Skeletal muscle satellite cell (primary cell): ENCODE measurements at regions not wholly inside any gene's neighbourhood (a gene's known extent, or its start where the extent isn't known, plus 50 kb on each side); places are given as distances from the start of the nearest gene placed in this dataset.

Experiments used
- H3K27me3 ChIP-seq: 2 replicates; pipeline ENCODE4 v1.7.0; 2013; ENCODE audit warnings: low read length; ENCODE audit not compliant: control insufficient read depth, insufficient read depth
- H3K36me3 ChIP-seq: 2 replicates; pipeline ENCODE4 v1.7.0; 2013; ENCODE audit warnings: mild to moderate bottlenecking, control low read depth, low read length; ENCODE audit not compliant: insufficient read depth
- H3K4me1 ChIP-seq: 2 replicates; pipeline ENCODE4 v1.7.0; 2013; ENCODE audit warnings: low read length; ENCODE audit not compliant: control insufficient read depth, insufficient read depth
- H3K4me2 ChIP-seq: 2 replicates; pipeline ENCODE4 v1.7.0; 2013; ENCODE audit warnings: mild to moderate bottlenecking, low read length
- H3K4me3 ChIP-seq: 2 replicates; pipeline ENCODE4 v1.7.0; 2013; ENCODE audit warnings: low read length
- H3K9ac ChIP-seq: 2 replicates; pipeline ENCODE4 v1.7.0; 2013; ENCODE audit warnings: mild to moderate bottlenecking, low read depth, low read length, moderate library complexity
- H3K9me3 ChIP-seq: replicated peaks from 2 replicates; pipeline ENCODE4 v1.7.0; 2013; ENCODE audit warnings: mild to moderate bottlenecking, control low read depth, low read length

GRCh38 chr4:135833529-135833928 is 1631.9 kb upstream of the PABPC4L start:
- no peak overlapping the region for H3K4me2 ChIP-seq
- peaks cover 9% of the 10 kb centered on the region for H3K9me3 ChIP-seq
- H3K36me3 ChIP-seq: no peaks in the 10 kb centered on the region
- no peak overlapping the region for H3K4me3 ChIP-seq
- no peak overlapping the region for H3K9ac ChIP-seq
- H3K27me3 ChIP-seq: no peaks in the 10 kb centered on the region
- no peaks in the 10 kb centered on the region for H3K4me1 ChIP-seq

- no peaks in the 10 kb centered on the region for H3K4me1 ChIP-seq
- H3K36me3 ChIP-seq: no peaks in the 10 kb centered on the region
- H3K27me3 ChIP-seq: no peaks in the 10 kb centered on the region
- H3K4me3 ChIP-seq: no peak overlapping the region
- no peak overlapping the region for H3K4me2 ChIP-seq
- H3K9me3 ChIP-seq: no peaks in the 10 kb centered on the region
- no peak overlapping the region for H3K9ac ChIP-seq
Observed at GRCh38 chr4:135824759-135825296, 1623.2 kb upstream of the PABPC4L start.

DNA sequence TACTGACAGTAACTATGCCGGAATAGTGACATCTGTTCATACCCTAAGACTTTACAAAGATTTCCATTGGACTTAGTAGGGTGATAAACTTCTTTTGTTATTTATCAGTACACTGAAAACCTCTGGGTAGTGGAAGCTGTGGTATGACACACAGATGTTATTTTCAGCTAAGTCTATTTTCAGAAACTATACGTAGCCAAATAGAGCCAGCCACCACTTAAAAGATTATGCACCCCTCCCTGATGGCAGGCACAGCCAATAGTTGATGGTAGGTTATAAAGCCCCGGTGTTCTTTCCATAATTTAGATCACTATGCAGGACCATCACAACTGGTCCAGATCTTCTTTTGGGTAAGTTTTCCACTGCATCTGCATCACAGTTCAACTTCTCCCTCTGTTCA is 1603.2 kb upstream of the PABPC4L start:
- no peak overlapping the region for H3K9ac ChIP-seq
- no peaks in the 10 kb centered on the region for H3K36me3 ChIP-seq
- H3K4me1 ChIP-seq: no peaks in the 10 kb centered on the region
- H3K4me2 ChIP-seq: no peak overlapping the region
- H3K9me3 ChIP-seq: no peaks in the 10 kb centered on the region
- H3K4me3 ChIP-seq: no peak overlapping the region
- H3K27me3 ChIP-seq: no peaks in the 10 kb centered on the region

DNA sequence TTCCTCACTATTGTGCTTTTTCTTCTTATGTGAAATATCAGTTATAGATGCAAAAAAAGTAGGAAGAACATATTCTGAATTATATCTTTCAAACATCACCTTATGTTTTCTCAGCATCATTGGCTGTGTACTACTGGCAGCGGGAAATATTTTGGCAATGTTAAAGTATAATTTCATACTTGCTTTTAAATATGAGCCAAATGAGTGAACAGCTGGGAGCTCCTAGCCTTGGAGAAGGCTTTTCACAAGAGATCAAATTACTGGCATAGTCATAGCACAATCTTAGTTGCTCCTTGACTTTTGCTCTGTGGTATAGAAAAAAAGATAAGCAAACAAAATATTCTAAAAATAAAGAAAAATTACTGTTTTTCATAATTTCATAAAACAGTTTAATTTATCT is 1575.8 kb upstream of the PABPC4L start:
- no peak overlapping the region for H3K9ac ChIP-seq

DNA sequence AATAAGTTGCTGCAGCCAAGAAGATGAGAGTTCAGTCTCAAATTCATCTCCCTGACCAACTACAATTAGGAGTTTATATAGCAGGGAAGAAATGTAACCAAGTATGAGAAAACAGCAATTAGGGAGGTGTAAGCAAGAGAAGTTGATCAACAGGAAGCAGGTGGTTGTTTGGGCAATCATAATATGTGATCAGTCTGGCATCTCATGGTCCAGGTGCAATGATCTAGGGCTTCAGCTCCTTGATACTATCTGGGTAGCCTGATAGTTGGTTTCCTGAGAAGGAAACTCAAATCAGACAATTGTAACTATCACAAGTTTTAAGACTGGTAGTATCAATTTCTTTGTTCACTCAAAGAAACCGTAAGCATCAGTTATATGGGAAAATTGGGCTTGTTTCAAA is 1574.3 kb upstream of the PABPC4L start:
- no peaks in the 10 kb centered on the region for H3K27me3 ChIP-seq
- H3K4me3 ChIP-seq: no peak overlapping the region
- H3K9ac ChIP-seq: no peak overlapping the region
- H3K4me1 ChIP-seq: no peaks in the 10 kb centered on the region
- no peaks in the 10 kb centered on the region for H3K9me3 ChIP-seq
- H3K36me3 ChIP-seq: no peaks in the 10 kb centered on the region
- no peak overlapping the region for H3K4me2 ChIP-seq

More for the DNA sequence above, 1575.8 kb upstream of the PABPC4L start:
- no peaks in the 10 kb centered on the region for H3K4me1 ChIP-seq
- H3K4me2 ChIP-seq: no peak overlapping the region
- H3K36me3 ChIP-seq: no peaks in the 10 kb centered on the region
- no peaks in the 10 kb centered on the region for H3K27me3 ChIP-seq
- H3K4me3 ChIP-seq: no peak overlapping the region
- H3K9me3 ChIP-seq: no peaks in the 10 kb centered on the region

DNA sequence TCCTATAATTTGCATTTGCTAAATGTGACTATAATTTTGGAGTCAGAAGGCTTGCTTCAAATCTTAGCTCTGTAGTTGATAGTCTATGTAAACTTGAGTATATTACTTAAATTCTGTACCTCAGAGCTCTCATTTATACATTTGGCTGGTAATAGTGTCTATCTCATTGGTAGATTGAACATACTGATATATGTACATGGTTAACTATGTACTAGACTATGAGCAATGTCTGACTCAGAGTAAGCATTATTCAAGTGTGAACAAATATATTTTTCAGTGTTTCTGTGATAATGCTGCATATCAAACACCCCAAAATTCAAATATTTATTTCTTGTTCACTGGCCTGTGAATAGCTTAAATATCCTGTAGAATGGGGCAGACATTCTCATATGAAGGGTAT is 1568.9 kb upstream of the PABPC4L start:
- H3K36me3 ChIP-seq: no peaks in the 10 kb centered on the region
- H3K4me3 ChIP-seq: no peak overlapping the region
- no peaks in the 10 kb centered on the region for H3K27me3 ChIP-seq
- no peak overlapping the region for H3K4me2 ChIP-seq
- no peak overlapping the region for H3K9ac ChIP-seq
- no peaks in the 10 kb centered on the region for H3K9me3 ChIP-seq
- H3K4me1 ChIP-seq: no peaks in the 10 kb centered on the region

DNA sequence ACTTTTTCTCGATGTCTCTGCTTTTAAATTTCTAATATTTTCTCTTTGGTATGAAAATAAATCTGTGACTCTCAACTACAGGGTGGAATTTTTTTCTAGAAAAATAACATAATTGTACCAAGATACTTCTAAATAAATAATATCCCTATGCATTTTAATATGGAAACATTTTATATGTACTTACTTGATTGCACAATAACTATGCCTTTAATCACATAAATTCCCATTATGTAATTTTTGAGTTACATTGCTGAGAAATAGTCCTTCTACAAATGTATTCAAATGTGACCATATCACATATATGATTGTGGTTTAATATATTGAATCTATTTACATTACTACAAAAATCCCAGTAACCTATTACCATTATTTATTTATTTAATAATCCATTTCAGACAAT is 1543.3 kb upstream of the PABPC4L start:
- Histone ChIP-seq H3K9me3 (no peaks in the 10 kb centered on the region), H3K27me3 (no peaks in the 10 kb centered on the region), H3K9ac (no peak overlapping the region), H3K36me3 (no peaks in the 10 kb centered on the region), H3K4me2 (no peak overlapping the region), H3K4me1 (no peaks in the 10 kb centered on the region), H3K4me3 (no peak overlapping the region)

GRCh38 chr4:135741583-135741982 is 1540.0 kb upstream of the PABPC4L start:
- Histone ChIP-seq H3K27me3 (no peaks in the 10 kb centered on the region), H3K4me3 (no peak overlapping the region), H3K4me1 (no peaks in the 10 kb centered on the region)

GRCh38 chr4:135739354-135739753 is 1537.8 kb upstream of the PABPC4L start:
- no peaks in the 10 kb centered on the region for H3K27me3 ChIP-seq
- H3K4me2 ChIP-seq: no peak overlapping the region
- H3K4me3 ChIP-seq: no peak overlapping the region
- no peaks in the 10 kb centered on the region for H3K36me3 ChIP-seq
- no peaks in the 10 kb centered on the region for H3K9me3 ChIP-seq
- H3K4me1 ChIP-seq: no peaks in the 10 kb centered on the region
- no peak overlapping the region for H3K9ac ChIP-seq

More at GRCh38 chr4:135741583-135741982, 1540.0 kb upstream of the PABPC4L start:
- H3K9me3 ChIP-seq: no peaks in the 10 kb centered on the region
- H3K4me2 ChIP-seq: no peak overlapping the region
- H3K9ac ChIP-seq: no peak overlapping the region
- no peaks in the 10 kb centered on the region for H3K36me3 ChIP-seq

DNA sequence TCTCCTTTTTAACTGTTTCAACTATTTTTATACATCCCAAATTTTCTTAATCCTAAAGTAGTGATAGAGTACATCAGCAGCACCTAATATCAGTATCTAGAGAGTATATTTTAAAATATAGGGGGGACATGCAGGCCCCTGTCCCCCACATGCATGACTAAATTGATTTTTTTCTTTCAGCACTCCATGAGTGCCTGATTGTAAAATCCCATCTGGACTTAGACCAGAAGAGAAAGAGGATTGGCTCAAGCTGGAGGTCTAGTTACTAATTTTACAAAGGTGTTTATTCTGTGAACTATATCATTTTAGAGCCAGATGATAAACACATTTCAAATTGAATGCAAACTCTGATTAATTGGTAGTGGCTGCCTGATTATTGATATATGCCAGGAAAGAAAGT is 1533.9 kb upstream of the PABPC4L start:
- Histone ChIP-seq H3K9me3 (no peaks in the 10 kb centered on the region), H3K4me2 (no peak overlapping the region), H3K9ac (no peak overlapping the region), H3K4me1 (no peaks in the 10 kb centered on the region), H3K27me3 (no peaks in the 10 kb centered on the region), H3K4me3 (no peak overlapping the region), H3K36me3 (no peaks in the 10 kb centered on the region)

- H3K36me3 ChIP-seq: no peaks in the 10 kb centered on the region
- H3K27me3 ChIP-seq: no peaks in the 10 kb centered on the region
- no peaks in the 10 kb centered on the region for H3K9me3 ChIP-seq
- no peak overlapping the region for H3K4me3 ChIP-seq
- no peak overlapping the region for H3K4me2 ChIP-seq
- no peaks in the 10 kb centered on the region for H3K4me1 ChIP-seq
- H3K9ac ChIP-seq: no peak overlapping the region
Observed at GRCh38 chr4:135732448-135732847, 1530.9 kb upstream of the PABPC4L start.

DNA sequence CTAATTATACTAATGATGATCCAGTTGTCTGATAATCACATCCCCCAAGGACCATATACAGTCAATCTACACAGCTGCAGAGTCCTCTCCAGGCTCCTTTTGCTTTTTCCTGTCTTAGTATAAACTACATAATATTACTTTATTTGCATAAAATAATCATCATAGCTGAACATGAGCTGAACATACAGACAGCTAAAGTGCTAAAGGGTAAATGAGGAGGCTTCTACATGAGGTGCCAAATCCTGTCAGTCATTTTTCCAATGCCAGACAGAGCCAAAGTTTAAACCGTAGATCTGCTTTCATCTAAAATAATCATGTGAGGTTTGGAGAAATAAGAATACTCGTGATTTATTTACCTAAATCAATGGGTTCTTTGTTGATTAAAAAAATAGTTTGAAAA is 1530.1 kb upstream of the PABPC4L start:
- no peaks in the 10 kb centered on the region for H3K27me3 ChIP-seq
- H3K9ac ChIP-seq: no peak overlapping the region
- no peaks in the 10 kb centered on the region for H3K36me3 ChIP-seq

More for the DNA sequence above, 1530.1 kb upstream of the PABPC4L start:
- Histone ChIP-seq H3K9me3 (no peaks in the 10 kb centered on the region), H3K4me2 (no peak overlapping the region), H3K4me3 (no peak overlapping the region), H3K4me1 (no peaks in the 10 kb centered on the region)
